ENCODE measurements at regions not wholly inside any gene's neighbourhood (a gene's known extent, or its start where the extent isn't known, plus 50 kb on each side); places are given as distances from the start of the nearest gene placed in this dataset.

- no peak for DNase-seq (ENCODE audit: low spot score)
Measured at GRCh38 chr18:22253676-22254075, 84.3 kb downstream of the GATA6 start.

- DNase-seq (ENCODE audit: low spot score): no peak
Measured at GRCh38 chr18:22253156-22253555, 83.8 kb downstream of the GATA6 start.

All from ecto neural progenitor cell (in vitro differentiated cells).